H1 (cell line): ENCODE measurements at regions not wholly inside any gene's neighbourhood (a gene's known extent, or its start where the extent isn't known, plus 50 kb on each side); places are given as distances from the start of the nearest gene placed in this dataset.

ENCODE experiments used
- ATF2 ChIP-seq: IDR thresholded peaks from 2 replicates; pipeline ENCODE4 v1.6.1; 2012; ENCODE audit warnings: low read length, inconsistent platforms
- CEBPB ChIP-seq: IDR thresholded peaks from 2 replicates; pipeline ENCODE4 v1.6.1; 2012; ENCODE audit warnings: low read depth, low read length
- CTCF ChIP-seq, 3 experiments: IDR thresholded peaks; 1 replicate in 2 of 3; 2 replicates in 1 of 3; pipeline versions ENCODE4 v1.5.1 to v1.6.1; 2011; ENCODE audit warnings: low read length in 3 of 3, mild to moderate bottlenecking in 3 of 3, inconsistent platforms in 2 of 3, low read depth in 1 of 3, moderate library complexity in 1 of 3; ENCODE audit not compliant: insufficient read depth in 1 of 3; ENCODE audit errors: control extremely low read depth in 1 of 3
- E2F6 ChIP-seq: IDR thresholded peaks from 2 replicates; pipeline ENCODE4 v1.6.1; 2012; ENCODE audit warnings: inconsistent platforms
- EZH2 ChIP-seq: fragments of 200-600 bp; sonication (generic); IDR thresholded peaks from 2 replicates; pipeline ENCODE4 v1.7.1; 2012; ENCODE audit warnings: low read depth, mild to moderate bottlenecking, moderate library complexity, low read length, inconsistent platforms; ENCODE audit not compliant: severe bottlenecking
- JUND ChIP-seq: IDR thresholded peaks from 2 replicates; pipeline ENCODE4 v1.6.1; 2011; ENCODE audit warnings: mild to moderate bottlenecking, improper control_type of control experiment, low read length
- MAX ChIP-seq: IDR thresholded peaks from 2 replicates; pipeline ENCODE4 v1.6.1; 2012; ENCODE audit warnings: inconsistent platforms
- NRF1 ChIP-seq: IDR thresholded peaks from 2 replicates; pipeline ENCODE4 v1.6.1; 2011; ENCODE audit warnings: mild to moderate bottlenecking, low read depth, low read length, improper control_type of control experiment
- POLR2A ChIP-seq, 2 experiments: IDR thresholded peaks; 1 replicate in 1 of 2; 2 replicates in 1 of 2; pipeline ENCODE4 v1.6.1; 2011; ENCODE audit warnings: low read depth in 2 of 2, low read length in 2 of 2, mild to moderate bottlenecking in 2 of 2; ENCODE audit errors: control extremely low read depth in 1 of 2
- TBP ChIP-seq: IDR thresholded peaks from 2 replicates; pipeline ENCODE4 v1.6.1; 2011; ENCODE audit warnings: low read depth, low read length, improper control_type of control experiment
- USF2 ChIP-seq: IDR thresholded peaks from 2 replicates; pipeline ENCODE4 v1.6.1; 2011; ENCODE audit warnings: low read length, improper control_type of control experiment
- ZNF274 ChIP-seq: IDR thresholded peaks from 2 replicates; pipeline ENCODE4 v1.7.0; 2012; ENCODE audit warnings: low read length, borderline replicate concordance; ENCODE audit errors: extremely low read depth

- no peak for TF ChIP-seq USF2
- no peak for TF ChIP-seq JUND
- TF ChIP-seq CTCF (IDR thresholded peaks at IDR 0.05; ENCODE audit: control extremely low read depth in 1 of 3, insufficient read depth in 1 of 3, low read depth in 1 of 3, low read length in 3 of 3), result no peak
- no peak for TF ChIP-seq TBP
- no peak for TF ChIP-seq POLR2A (IDR thresholded peaks at IDR 0.05; ENCODE audit: control extremely low read depth in 1 of 2, low read depth in 2 of 2, low read length in 2 of 2)
- TF ChIP-seq NRF1, result no peak
- no peak for TF ChIP-seq ZNF274
- TF ChIP-seq EZH2, result no peak
- TF ChIP-seq CEBPB, result no peak
- TF ChIP-seq MAX, result no peak
- no peak for TF ChIP-seq ATF2
- no peak for TF ChIP-seq E2F6
Measured at GRCh38 chr4:183842129-183842528, 63.0 kb upstream of the STOX2 start.
